Inflammatory macrophage treated with lipopolysaccharide for 1 hour (primary cell): ENCODE measurements at regions not wholly inside any gene's neighbourhood (a gene's known extent, or its start where the extent isn't known, plus 50 kb on each side); places are given as distances from the start of the nearest gene placed in this dataset.

Experiments
- DNase-seq, 2 donors: peaks; one replicate each; pipeline ENCODE4 v3.0.0-alpha.2; 2020 to 2022

DNA sequence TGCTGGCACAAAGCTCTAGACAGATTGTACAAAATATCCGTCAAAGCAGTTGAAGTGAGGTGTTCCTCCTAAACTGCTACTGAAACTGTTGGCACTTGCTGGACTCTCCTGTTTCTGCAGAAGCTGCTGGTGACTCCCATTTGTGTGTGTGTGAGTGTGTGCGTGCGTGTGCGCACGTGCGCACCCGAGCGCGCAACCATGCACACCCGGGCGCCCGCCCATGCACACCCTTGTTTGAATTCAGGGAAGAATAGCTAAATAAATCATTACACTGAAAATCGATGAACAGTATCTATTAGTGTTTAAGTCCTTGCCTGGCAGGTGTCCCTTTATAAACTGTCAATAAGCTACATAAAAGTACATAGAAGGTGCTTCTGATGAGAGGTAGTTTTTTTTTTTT lies 156.4 kb upstream of the B3GALT2 start:
- DNase-seq = no peak

DNA sequence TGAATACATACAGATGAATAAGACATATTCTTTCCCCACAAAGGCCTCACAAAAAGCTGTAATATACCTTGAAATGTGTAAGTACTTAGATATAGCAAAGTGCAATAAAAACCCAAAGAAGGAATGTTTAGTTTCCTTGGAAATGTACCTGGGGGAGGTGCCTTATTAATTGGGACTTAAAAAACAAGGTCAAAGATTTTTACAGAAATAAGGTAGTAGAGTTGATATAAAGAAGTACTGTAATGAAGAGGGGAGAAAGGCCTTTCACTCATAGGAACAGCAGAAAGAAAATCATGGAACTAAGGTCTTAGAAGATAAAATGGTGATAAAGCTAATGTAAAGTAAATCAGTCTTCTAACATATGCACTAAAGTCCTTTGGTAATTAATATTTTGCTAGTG lies 153.9 kb upstream of the B3GALT2 start:
- DNase-seq = no peak

GRCh38 chr1:193339401-193339800 lies 153.0 kb upstream of the B3GALT2 start:
- no peak for DNase-seq

DNA sequence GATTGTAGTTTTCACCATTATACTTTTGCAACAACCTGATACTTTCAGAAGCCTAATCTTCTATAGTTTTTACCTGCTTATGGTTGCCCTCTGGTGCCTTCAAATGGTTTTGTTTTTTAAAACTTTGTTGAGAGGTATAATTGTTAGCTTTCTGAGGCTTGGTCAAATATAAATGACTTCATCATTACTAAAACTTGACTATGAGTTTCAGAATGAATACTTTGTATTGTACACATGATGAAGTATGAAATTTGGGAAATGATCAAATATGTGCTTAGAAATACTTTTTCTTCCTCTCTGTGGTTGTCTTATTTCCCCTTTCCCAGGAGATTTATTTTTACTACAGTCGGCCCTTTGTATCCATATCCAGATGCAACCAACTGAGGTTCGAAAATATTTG lies 151.8 kb upstream of the B3GALT2 start:
- no peak for DNase-seq

- no peak for DNase-seq
Measured at GRCh38 chr1:193335806-193336428, 149.5 kb upstream of the B3GALT2 start.

DNA sequence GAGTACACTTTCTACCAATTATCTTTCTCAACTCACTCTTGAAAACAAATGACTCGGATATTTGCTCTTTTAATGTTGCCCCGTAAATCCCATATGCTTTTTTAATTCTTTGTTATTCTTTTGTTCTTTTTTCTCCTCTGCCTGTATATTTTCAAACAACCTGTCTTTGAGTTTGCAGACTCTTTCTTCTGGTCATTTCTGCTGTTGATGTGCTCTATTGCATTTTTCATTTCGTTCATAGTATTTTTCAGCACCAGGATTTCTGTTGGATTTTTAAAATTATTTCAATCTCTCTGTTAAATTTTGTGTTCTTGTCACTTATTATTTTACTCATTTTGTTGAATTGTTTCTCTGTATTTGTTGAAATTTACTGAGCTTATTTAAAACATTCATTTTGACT lies 146.8 kb upstream of the B3GALT2 start:
- no peak for DNase-seq

DNA sequence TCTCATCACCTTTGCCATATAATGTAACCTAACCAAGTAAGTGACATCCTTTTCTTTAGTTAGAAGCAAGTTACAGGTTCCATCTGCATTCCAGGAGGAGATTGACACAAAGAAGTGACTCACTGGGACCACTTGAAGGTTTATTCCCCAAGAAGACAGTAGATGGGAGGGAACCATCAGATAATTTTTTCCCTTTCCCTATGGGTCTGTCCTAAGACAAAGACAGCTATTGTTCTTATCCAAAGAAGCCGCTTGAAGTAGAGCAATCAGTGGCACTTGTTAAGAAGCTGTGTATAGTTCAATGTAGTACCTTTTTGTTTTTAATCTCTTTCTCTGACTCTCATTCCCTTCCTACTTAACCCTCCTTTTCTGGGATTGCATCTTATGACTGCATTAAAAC lies 139.9 kb upstream of the B3GALT2 start:
- DNase-seq = no peak

GRCh38 chr1:193325771-193326170 lies 139.4 kb upstream of the B3GALT2 start:
- no peak for DNase-seq

DNA sequence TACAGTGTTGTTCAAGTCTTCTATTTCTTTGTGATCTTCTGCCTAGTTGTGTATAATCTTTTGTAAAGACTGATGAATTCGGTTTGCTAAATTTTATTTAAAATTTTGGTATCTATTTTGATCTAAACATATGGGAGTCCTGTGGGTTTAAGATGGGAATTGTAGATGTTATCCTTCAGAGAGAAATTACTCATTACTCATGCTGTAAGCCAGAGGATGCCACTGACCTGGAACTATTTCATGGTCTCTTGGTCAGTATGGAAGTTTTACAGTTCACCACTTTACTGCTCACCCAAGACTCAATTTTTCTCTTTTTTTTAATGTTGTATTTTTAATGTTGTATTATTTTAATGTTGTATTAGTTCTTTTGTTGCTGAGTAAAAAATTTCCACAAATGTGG lies 138.6 kb upstream of the B3GALT2 start:
- DNase-seq = no peak

GRCh38 chr1:193322211-193322610 lies 135.8 kb upstream of the B3GALT2 start:
- DNase-seq = no peak

GRCh38 chr1:193321242-193321840 lies 134.9 kb upstream of the B3GALT2 start:
- no peak for DNase-seq

- no peak for DNase-seq
Measured at GRCh38 chr1:193320270-193320669, 133.9 kb upstream of the B3GALT2 start.

- DNase-seq = no peak
Measured at GRCh38 chr1:193318347-193318746, 131.9 kb upstream of the B3GALT2 start.

GRCh38 chr1:193313354-193314140 lies 127.1 kb upstream of the B3GALT2 start:
- no peak for DNase-seq

DNA sequence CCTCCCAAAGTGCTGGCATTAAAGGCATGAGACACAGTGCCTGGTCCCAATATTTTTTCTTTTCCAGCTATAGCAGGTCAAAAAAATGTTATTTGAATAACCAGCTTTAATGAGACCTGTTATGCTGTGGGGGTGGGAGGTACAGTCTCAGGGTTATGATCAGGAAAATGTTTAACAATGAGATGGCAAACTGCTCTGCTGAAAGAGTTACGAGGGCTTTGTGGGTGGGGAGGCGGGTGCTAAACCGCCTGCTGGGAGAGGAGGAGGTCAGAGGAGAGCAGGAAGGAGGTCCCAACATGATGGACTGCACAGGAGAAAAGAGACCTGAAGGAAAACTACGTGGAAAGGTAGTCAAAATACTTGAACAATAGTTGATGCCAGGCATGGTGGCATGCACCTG lies 126.0 kb upstream of the B3GALT2 start:
- DNase-seq = no peak

- DNase-seq = no peak
Measured at GRCh38 chr1:193311226-193311948, 125.0 kb upstream of the B3GALT2 start.

GRCh38 chr1:193310564-193310963 lies 124.2 kb upstream of the B3GALT2 start:
- DNase-seq = no peak

GRCh38 chr1:193309936-193310475 lies 123.6 kb upstream of the B3GALT2 start:
- DNase-seq = no peak

- DNase-seq = no peak
Measured at GRCh38 chr1:193308438-193308837, 122.0 kb upstream of the B3GALT2 start.

GRCh38 chr1:193306430-193306829 lies 120.0 kb upstream of the B3GALT2 start:
- DNase-seq = no peak
